NCI-H526 (cell line): ENCODE measurements at regions not wholly inside any gene's neighbourhood (a gene's known extent, or its start where the extent isn't known, plus 50 kb on each side); places are given as distances from the start of the nearest gene placed in this dataset.
A peak's percentile ranks its signal among the peaks of the same experiment; 100 is the strongest.
"Not testable (repeated sequence)": the region's sequence is repeated elsewhere in the genome, so short reads cannot be mapped to it uniquely, and the experiment has no call there.

ENCODE experiments used
- DNase-seq, 2 experiments: peaks; one replicate each; lab custom pipeline; 2025; lab: John Stamatoyannopoulos, UW

- DNase-seq: no peak
Measured at GRCh38 chr16:80254970-80255369, 285.8 kb upstream of the DYNLRB2 start.

GRCh38 chr16:80253741-80254140 lies 287.1 kb upstream of the DYNLRB2 start:
- no peak for DNase-seq

- DNase-seq: no peak
Measured at GRCh38 chr16:80250381-80250780, 290.4 kb upstream of the DYNLRB2 start.

- DNase-seq: not testable (repeated sequence)
Measured at GRCh38 chr16:80243303-80243702, 297.5 kb upstream of the DYNLRB2 start.

GRCh38 chr16:80242279-80242678 lies 298.5 kb upstream of the DYNLRB2 start:
- not testable (repeated sequence) for DNase-seq

GRCh38 chr16:80233097-80233835 lies 307.5 kb upstream of the DYNLRB2 start:
- no peak for DNase-seq

GRCh38 chr16:80231888-80232287 lies 308.9 kb upstream of the DYNLRB2 start:
- no peak for DNase-seq

GRCh38 chr16:80231121-80231520 lies 309.7 kb upstream of the DYNLRB2 start:
- DNase-seq: no peak

GRCh38 chr16:80230328-80231120 lies 310.3 kb upstream of the DYNLRB2 start:
- no peak for DNase-seq

- no peak for DNase-seq
Measured at GRCh38 chr16:80226499-80226898, 314.3 kb upstream of the DYNLRB2 start.

- no peak for DNase-seq
Measured at GRCh38 chr16:80210787-80211186, 330.0 kb upstream of the DYNLRB2 start.

- no peak for DNase-seq
Measured at GRCh38 chr16:80208743-80209142, 332.1 kb upstream of the DYNLRB2 start.

- DNase-seq: no peak
Measured at GRCh38 chr16:80208015-80208414, 332.8 kb upstream of the DYNLRB2 start.

- DNase-seq: no peak
Measured at GRCh38 chr16:80203821-80204220, 337.0 kb upstream of the DYNLRB2 start.

GRCh38 chr16:80202831-80203413 lies 337.9 kb upstream of the DYNLRB2 start:
- peak in 1 of 2 experiments; percentile 29 for DNase-seq

- no peak for DNase-seq
Measured at GRCh38 chr16:80200079-80200478, 340.7 kb upstream of the DYNLRB2 start.

GRCh38 chr16:80199614-80200013 lies 341.2 kb upstream of the DYNLRB2 start:
- DNase-seq: no peak

GRCh38 chr16:80198311-80199299 lies 342.2 kb upstream of the DYNLRB2 start:
- DNase-seq: peak; percentile 64 to 69

GRCh38 chr16:80197741-80198201 lies 343.0 kb upstream of the DYNLRB2 start:
- no peak for DNase-seq

- no peak for DNase-seq
Measured at GRCh38 chr16:80191928-80192327, 348.9 kb upstream of the DYNLRB2 start.

GRCh38 chr16:80189476-80190175 lies 351.2 kb upstream of the DYNLRB2 start:
- DNase-seq: no peak
